ENCODE measurements at regions not wholly inside any gene's neighbourhood (a gene's known extent, or its start where the extent isn't known, plus 50 kb on each side); places are given as distances from the start of the nearest gene placed in this dataset.
"Not testable (repeated sequence)": the region's sequence is repeated elsewhere in the genome, so short reads cannot be mapped to it uniquely, and the experiment has no call there.

GRCh38 chr14:22491683-22492621, 97.1 kb downstream of the DAD1 start:
- no TSS peak for BruUV-seq (replicated peaks)

GRCh38 chr14:22491053-22491452, 98.0 kb downstream of the DAD1 start:
- DNase-seq (ENCODE audit: low read depth, low spot score); CTCF ChIA-PET; intact Hi-C loops (cut with micrococcal nuclease; ENCODE audit: unreplicated experiment); H3K4me1 ChIP-seq (ENCODE audit: control insufficient read depth, insufficient read depth, low read length); H3K36me3 ChIP-seq (ENCODE audit: control insufficient read depth, insufficient read depth, low read length); ATAC-seq; H3K27me3 ChIP-seq (ENCODE audit: control insufficient read depth, insufficient read depth, low read length); H3K9me3 ChIP-seq (ENCODE audit: control insufficient read depth, insufficient read depth, low read depth, low read length); H3K4me3 ChIP-seq (ENCODE audit: low read depth in 2 of 2, low read length in 2 of 2); BruUV-seq (replicated peaks); POLR2A ChIA-PET; H3K27ac ChIP-seq (ENCODE audit: low read length); in situ Hi-C loops (cut with HindIII; ENCODE audit: low pct_unique_long_range_greater_than_20kb, low sequenced_read_pairs): not testable (repeated sequence)

More at GRCh38 chr14:22491683-22492621, 97.1 kb downstream of the DAD1 start:
- intact Hi-C loops (cut with micrococcal nuclease; ENCODE audit: unreplicated experiment) (no loop called here), in situ Hi-C loops (cut with HindIII; ENCODE audit: low pct_unique_long_range_greater_than_20kb, low sequenced_read_pairs) (no loop called here)
- Histone ChIP-seq H3K27ac (ENCODE audit: low read length) (no peak overlapping the region), H3K36me3 (ENCODE audit: control insufficient read depth, insufficient read depth, low read length) (no peaks in the 10 kb centered on the region), H3K9me3 (ENCODE audit: control insufficient read depth, insufficient read depth, low read depth, low read length) (no peaks in the 10 kb centered on the region), H3K4me3 (ENCODE audit: low read depth in 2 of 2, low read length in 2 of 2) (no peak overlapping the region), H3K27me3 (ENCODE audit: control insufficient read depth, insufficient read depth, low read length) (no peaks in the 10 kb centered on the region; the same call in none of the 2 replicates), H3K4me1 (ENCODE audit: control insufficient read depth, insufficient read depth, low read length) (no peaks in the 10 kb centered on the region)
- ATAC-seq: no peak
- TF ChIP-seq TCF7L2 (IDR thresholded peaks at IDR 0.05; ENCODE audit: low read depth, low read length): no peak
- no peak for TF ChIP-seq REST (IDR thresholded peaks at IDR 0.05; ENCODE audit: insufficient read depth in 1 of 2, low read depth in 2 of 2, low read length in 1 of 2)
- no peak for TF ChIP-seq SIN3A (IDR thresholded peaks at IDR 0.05; ENCODE audit: borderline replicate concordance, insufficient read depth, low read depth, low read length)
- TF ChIP-seq CTCF (IDR thresholded peaks at IDR 0.05): no peak
- no peak for TF ChIP-seq POLR2AphosphoS5 (IDR thresholded peaks at IDR 0.05; ENCODE audit: low read depth, low read length)
- DNase-seq (ENCODE audit: low read depth, low spot score): no peak
- ChIA-PET CTCF (no interaction called here), POLR2A (interaction anchor here (0.6 kb wide), 1 partner anchor 11 kb away, joined by 3 read pairs; no protein-coding TSS in a partner anchor)
